ENCODE measurements at regions not wholly inside any gene's neighbourhood (a gene's known extent, or its start where the extent isn't known, plus 50 kb on each side); places are given as distances from the start of the nearest gene placed in this dataset.
"Not testable (repeated sequence)": the region's sequence is repeated elsewhere in the genome, so short reads cannot be mapped to it uniquely, and the experiment has no call there.

DNA sequence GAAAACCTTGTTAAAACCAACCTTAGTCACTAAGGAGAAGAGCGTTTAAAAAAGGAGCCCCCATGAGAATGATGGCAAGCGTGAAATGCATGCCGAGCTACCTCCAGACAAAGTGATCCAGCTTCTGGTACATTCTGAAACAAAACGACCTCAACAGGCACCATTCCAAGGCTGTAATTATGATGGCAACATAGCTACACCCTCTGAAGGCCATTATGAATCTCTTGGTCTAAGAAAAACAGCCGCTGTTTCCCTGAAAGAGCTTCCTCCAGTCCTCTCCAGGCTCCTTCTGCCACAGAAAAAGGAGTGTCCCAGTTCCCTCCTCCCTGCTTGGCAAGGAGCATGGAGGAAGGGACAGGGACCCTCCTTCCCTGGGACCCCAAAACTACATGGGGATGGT, 50.0 kb upstream of the ABLIM1 start:
- no peak for DNase-seq

- no peak for DNase-seq
Observed at GRCh38 chr10:114708717-114709335, 50.8 kb upstream of the ABLIM1 start.

DNA sequence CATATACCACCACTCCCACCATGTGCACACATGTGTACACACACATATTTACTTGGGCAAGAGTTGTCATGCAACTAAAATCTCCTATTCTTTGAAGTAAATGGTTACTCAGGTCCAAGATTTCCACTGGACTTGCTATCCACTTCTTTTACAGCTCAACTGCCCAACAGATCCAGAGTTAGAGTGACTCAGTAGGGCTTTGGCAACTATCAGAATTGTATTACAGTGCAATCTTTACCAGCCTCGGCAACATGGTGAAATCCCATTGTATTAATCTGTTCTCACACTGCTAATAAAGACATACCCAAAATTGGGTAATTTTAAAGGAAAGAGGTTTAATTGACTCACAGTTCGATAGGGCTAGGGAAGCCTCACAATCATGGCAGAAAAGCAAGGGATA, 51.9 kb upstream of the ABLIM1 start:
- DNase-seq, result no peak

DNA sequence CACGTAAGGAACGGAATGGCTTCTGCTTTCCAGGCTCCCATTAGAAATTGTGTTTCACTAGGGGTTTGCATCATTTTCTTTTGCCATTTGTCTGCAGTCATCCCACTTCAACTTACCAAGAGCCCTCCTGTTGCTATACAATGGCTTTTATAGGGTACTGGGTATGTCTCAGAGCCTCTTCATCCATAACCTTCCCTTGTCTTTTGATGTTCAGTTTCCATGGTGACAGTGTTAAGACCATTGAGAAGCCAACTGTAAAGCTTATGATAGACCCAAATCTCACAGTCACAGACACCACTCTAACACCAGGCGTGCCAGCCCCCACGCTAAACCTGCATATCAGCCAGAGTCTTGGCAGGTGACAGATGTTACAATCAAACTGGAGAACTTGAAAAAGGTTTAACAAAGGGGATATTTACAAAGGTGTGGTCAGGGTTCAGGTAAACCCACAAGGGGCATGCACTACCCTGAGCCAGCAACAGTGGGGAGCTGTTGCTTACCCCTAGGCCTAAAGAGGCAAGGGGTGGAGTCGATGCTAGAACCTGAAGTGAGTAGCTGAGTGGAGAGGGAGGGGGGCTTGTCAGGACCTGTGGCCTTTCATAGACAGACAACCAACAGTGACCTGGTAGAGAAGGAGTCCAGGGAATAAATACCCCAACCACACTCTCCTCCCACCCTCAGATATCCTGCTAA, 53.2 kb upstream of the ABLIM1 start:
- no peak for DNase-seq

GRCh38 chr10:114711869-114712250, 53.8 kb upstream of the ABLIM1 start:
- DNase-seq, result no peak

- no peak for DNase-seq
Observed at GRCh38 chr10:114713525-114714090, 55.5 kb upstream of the ABLIM1 start.

DNA sequence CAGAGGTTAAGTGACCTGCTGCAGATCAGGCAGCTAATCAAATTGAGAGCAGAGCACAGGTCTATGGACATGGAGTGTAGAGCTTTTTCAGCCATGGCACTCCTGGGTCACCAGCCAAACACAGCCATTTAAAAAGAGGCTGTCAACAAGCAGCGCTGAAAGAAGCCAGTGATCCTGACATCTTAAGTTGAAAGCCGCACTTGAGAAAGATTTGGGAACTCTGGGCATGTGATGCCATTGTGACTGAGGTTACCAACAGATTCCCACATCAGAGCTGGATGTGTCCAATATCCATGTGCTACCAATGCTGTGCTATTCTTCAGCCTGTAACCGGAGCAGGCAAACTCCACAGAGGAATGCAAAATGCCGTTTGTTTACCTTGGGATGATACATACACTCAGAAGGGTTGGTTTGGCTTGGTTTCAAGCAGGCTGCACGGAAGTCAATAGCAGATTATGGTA, 56.2 kb upstream of the ABLIM1 start:
- no peak for DNase-seq

DNA sequence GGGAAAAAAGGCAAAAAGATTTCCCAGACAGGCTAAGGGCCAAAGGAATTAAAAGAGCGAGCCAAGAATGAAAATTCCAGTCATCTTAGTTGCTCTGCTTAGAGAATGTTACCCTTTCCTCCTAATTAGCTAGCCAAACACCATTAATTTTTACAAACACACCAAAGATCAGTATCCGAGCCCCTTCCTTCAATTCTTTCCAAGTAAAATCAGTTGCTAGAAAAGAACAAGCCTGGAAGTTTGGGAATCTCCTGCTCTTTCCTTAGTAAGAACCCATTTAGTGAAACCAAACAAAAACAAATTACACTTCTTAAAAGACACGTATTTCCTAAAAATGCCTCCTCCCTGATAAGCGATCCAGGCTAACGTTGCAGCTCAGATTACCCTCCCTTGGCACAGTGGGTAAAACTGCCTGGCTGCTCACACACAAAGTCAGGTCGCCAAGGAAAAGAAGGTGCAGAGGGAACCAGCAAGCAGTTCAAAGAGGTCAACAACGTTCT, 57.1 kb upstream of the ABLIM1 start:
- no peak for DNase-seq

DNA sequence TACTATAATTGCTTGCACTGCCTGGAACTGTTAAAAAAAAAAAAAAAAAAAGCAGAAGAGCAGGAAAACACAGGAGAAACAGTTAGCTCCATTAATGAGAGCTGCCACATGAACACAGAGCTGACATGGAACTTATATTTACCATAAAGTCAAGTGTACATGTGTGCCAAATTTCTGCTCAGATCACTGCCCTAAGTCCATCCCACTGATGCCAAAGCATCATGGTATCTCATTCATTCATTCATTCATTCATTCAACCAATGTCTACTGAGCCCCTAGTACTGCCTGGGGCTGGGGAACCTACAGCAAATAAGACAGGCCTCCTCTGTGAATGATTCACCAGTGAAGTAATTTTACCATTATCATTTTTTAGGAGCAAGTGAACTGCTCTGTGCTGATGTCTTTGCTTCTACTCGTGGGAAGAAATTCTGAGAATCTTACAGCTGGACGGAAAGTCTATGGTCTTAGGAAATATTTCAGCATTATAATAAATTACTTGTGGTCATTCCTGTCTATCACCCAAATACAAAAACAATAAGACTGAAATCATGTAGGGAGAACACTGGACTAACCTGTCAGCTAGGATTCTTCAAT, 58.8 kb upstream of the ABLIM1 start:
- DNase-seq, result no peak

- DNase-seq, result not testable (repeated sequence)
Observed at GRCh38 chr10:114717881-114718280, 59.8 kb upstream of the ABLIM1 start.

DNA sequence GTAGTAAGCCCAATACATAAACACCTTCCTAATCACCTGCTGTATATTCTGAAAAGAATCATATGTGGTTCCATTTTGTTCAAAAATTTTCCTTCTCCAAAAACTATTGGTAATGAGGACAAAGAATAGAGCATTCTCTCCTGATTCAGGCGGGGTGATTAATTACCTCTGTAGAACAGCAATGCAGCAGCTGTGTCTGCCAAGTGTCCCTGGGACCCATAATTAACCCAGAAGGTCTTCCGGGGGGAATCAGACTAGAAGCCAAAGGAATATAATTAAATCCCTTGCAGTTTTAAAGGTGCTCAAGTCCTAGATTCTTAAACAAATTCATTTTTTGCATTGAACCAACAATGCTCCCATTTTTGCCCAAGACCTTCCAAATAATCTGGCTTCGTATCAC, 60.3 kb upstream of the ABLIM1 start:
- DNase-seq, result no peak

- DNase-seq, result no peak
Observed at GRCh38 chr10:114719311-114719710, 61.2 kb upstream of the ABLIM1 start.

GRCh38 chr10:114720023-114720422, 61.9 kb upstream of the ABLIM1 start:
- not testable (repeated sequence) for DNase-seq

DNA sequence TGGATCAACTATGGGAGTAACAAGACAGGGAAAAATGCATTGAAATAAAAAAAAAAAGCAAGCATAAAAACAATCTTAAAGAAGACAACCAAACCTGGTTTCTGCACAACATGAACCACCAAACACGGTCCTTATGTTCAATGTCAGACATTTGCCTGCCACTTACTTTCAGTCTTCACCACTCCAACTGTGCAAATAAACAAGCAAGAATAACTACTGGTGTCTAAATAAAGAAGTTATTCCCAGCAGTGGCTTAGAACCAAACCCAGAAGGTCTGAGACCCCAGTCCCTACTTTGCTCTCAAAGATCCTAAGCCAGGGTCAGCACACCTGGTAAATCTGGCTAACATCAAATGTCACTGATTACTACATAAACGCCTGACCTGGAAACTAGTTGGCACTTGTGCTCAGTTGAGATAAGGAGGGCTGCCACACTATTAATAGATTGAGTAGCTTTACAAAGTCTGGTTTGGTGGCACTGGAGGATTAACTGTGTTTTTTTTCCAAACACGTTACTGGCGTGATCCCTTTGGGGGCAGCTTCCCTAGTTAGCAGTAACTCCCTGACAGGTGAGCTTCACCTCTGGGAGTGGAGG, 62.7 kb upstream of the ABLIM1 start:
- DNase-seq, result no peak

DNA sequence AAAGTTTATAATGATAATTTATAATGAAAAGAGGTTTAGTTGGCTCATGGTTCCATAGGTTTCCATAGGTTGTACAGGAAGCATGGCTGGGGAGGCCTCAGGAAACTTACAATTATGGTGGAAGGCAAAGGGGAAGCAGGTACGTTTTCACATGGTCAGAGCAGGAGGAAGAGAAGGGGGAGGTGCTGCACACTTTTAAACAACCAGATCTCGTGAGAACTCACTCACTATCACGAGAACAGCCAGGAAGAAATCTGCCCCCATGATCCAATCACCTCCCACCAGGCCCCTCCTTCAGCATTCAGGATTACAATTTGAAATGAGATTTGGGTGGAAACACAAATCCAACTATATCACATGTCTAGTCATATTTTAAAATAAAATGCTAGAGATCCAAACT, 64.1 kb upstream of the ABLIM1 start:
- DNase-seq, result not testable (repeated sequence)

- no peak for DNase-seq
Observed at GRCh38 chr10:114723361-114723760, 65.3 kb upstream of the ABLIM1 start.

DNA sequence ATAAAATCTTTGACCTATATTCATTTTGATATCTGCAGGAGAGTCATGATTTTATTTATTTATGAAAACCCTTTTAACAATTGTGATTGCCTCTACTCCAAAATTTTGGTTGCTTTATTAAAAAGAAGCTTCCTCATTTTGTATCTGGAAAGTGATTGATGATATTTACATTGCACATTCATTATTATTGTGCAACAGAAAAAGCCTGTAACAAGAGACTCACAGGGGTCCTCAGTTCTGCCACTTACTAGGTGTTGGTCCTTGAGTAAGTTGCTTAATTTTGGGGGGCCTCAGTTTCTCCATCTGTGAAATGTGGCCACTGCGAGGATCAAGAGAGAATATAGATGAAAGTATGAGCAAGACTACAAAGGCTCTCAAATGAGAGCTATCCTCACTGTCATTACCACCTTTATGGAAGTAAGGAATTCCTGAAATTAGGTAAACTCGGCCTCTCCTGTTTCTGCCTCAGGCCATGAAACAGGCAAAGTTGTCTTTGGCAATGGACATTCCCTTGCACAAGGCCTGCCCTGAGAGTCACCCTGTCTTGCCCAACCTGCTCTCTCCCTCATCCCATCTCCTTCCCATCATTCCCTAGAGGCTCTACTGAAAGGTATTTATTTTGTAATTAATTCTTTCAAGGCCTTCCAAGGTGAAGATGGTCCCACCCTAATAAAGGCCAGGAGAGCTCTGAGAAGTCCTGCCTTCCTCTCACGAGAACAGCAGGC, 66.1 kb upstream of the ABLIM1 start:
- no peak for DNase-seq

- no peak for DNase-seq
Observed at GRCh38 chr10:114724716-114725106, 66.6 kb upstream of the ABLIM1 start.

GRCh38 chr10:114726820-114727271, 68.8 kb upstream of the ABLIM1 start:
- no peak for DNase-seq

- DNase-seq, result no peak
Observed at GRCh38 chr10:114728325-114728724, 70.2 kb upstream of the ABLIM1 start.

DNA sequence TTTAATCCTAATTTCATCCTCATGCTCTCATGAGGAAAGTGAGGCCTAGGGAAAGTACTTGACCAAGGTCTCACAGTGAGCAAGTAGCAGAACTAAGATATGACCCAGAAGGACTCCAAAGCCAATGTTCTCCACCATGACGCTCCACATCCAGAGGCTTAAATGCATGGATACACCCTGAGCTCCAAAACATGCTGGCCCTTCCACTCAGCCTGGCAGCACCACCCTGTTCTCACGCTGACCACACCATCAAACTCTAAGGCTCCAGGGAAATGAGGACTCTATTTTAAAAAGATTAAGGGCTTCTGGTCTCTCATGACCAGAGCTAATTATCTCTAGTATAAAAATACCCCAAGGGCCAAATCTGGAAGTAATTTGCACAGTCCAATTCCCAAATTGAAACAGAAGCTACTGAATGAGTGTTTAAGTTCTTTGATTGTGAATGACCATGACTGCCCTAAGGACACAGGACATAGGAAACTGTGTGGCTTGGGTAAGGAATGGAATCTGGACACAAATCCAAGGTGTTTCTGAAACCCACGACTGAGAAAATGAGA, 71.1 kb upstream of the ABLIM1 start:
- DNase-seq, result no peak

DNA sequence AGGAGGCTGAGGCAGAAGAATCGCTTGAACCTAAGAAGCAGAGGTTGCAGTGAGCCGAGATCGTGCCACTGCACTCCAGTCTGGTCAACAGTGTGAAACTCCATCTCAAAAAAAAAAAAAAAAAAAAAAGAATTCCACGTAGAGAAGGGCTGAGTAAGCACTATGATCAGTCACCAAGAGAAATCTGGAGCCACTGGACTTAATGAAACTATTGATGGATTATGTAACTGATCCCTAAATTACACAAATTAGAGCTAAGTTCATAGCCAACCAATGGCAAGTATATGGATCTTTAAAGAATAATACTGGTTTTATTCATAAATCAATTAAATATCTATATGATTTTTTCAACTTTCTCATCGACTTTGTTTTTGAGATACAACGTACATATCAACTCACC, 72.2 kb upstream of the ABLIM1 start:
- DNase-seq, result no peak

All from NCI-H524 treated with DMSO at 0.1 percent for 48 hours (cell line).